Nucleus accumbens (tissue), 56 donors: ENCODE measurements at regions not wholly inside any gene's neighbourhood (a gene's known extent, or its start where the extent isn't known, plus 50 kb on each side); places are given as distances from the start of the nearest gene placed in this dataset.

ENCODE experiments used
- DNase-seq, 56 donors: peaks; one replicate each; lab custom pipeline; 2025; lab: John Stamatoyannopoulos, UW

DNA sequence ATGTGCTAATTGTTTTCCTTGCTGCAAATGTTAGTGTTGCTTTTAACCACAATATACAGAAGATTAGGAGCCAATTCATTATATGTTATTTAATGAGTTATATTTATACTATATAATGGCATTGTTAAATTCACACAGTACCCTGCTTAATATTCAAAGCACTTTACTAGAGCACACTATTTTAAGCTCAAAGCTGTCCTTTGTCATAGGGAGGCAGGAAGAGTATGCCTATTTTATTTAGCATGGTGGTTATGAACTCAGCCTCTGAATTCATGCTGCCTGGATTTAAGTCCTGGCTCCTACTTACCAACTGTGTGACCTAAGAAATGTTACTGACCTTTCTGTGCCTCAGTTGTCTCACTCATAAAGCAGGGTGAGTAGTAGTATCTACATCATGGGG, 80.5 kb downstream of the FASTKD2 start:
- DNase-seq, result no peak

DNA sequence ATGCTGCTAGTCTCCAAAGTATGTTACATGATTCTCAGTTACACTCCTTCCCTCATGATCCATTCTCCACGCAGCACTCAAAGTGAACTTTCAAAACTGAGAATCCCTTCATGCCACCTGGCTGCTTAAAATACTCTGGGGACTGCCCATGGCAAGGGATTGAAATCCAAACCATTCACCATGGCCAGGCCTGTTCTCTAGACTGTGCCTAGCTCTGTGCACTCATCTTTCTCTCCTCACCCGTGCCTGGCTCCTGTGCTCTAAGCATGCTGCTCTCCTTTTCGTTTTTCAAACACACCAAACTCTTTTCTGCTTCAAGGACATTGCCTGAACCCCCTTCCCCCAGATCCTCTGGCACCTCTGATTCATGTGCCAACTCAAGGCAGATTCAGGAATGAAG, 80.9 kb downstream of the FASTKD2 start:
- DNase-seq, result no peak

DNA sequence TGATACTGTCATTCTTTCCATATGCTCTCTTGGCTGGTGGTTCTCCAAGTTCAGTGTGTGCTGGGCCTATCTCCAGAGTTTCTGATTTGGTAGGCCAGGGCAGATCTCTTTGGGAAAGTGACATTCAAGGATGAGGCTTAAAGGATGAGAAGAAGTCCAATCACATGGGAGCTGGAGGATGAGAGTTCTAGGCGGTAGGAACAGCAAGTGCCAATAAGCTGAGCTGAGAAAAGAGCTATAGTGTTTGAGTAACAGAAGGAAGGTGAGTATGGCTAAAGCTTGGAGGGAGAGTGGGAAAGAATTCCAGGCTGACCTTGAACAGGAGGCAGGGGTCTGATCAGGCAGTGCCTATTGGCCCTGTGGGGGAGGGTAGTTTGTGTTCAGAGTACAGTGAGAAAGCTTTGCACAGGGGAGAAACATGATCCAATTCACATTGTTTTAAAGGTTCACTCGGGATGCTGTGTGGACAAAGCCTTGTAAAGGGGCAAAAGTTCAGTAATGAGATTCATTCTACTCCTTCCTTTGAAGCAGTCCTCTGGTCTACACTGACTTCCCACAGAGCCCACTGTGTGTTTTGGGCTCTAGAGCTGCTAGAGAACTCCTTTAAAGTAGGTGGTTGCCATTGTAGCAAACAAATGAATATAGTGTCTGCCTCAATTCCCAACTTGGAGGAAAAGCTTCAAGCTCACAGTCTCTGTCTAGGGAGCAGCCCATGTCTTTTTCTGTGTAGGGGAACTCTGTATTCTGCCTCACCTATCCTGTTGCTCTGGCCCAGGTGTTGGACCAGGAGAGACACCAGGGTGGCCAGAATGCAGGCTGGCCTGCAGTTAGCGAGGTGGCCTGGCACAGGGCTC, 81.8 kb downstream of the FASTKD2 start:
- DNase-seq, result no peak

DNA sequence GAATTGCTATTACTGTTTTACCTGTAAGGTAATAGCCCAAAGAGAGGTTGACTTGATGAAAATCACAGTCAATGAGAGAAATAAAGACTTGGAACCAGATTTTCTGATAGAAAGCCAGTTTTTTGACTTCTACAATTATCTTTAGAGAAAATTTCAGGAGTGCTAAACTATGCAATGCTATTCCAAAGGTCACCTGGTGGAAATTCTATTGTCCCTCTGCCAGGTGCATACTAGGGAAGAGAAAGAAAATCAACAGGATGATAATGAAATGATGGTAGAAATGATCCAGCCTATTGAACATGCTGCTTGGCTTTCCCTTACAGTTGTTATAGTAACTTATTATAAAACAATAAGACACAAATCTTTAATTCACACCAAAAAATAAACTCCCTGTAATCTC, 85.0 kb downstream of the FASTKD2 start:
- DNase-seq, result no peak

DNA sequence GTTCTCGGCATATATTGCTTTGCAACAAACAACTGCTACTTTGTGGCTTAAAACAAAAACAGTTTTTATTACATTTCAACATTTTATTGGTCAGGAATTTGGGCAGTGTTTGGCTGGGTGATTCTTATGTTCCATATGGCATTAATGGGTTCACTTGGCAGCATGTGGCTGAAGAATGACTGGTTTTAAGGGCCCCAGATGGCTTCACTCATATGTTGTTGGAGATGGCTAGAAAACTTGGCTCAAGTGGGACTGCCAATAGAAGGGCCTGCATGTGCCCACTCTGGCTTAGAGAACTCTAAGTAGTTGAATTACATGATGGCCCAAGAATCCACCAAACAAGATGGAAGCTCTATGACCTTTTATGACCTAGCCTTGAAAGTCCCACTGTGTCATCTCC, 86.1 kb downstream of the FASTKD2 start:
- DNase-seq, result no peak

DNA sequence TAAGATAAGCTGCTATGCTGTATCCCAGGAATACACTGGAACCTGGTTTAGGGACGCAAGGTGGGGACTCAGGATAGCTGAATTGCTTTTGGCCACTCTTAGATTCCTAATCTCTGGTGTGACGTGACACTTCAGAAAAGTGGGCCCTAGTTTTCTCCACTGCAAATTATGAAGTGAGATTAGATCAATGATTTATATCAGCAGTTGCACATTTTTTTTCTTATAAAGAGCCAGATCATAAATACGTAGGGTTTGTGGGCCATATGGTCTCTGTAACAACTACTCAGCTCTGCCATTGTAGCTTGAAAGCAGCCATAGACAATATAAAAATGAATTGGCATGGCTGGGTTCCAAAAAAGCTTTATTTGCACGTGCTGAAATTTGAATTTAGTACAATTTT, 85.4 kb upstream of the CPO start:
- DNase-seq, result no peak

DNA sequence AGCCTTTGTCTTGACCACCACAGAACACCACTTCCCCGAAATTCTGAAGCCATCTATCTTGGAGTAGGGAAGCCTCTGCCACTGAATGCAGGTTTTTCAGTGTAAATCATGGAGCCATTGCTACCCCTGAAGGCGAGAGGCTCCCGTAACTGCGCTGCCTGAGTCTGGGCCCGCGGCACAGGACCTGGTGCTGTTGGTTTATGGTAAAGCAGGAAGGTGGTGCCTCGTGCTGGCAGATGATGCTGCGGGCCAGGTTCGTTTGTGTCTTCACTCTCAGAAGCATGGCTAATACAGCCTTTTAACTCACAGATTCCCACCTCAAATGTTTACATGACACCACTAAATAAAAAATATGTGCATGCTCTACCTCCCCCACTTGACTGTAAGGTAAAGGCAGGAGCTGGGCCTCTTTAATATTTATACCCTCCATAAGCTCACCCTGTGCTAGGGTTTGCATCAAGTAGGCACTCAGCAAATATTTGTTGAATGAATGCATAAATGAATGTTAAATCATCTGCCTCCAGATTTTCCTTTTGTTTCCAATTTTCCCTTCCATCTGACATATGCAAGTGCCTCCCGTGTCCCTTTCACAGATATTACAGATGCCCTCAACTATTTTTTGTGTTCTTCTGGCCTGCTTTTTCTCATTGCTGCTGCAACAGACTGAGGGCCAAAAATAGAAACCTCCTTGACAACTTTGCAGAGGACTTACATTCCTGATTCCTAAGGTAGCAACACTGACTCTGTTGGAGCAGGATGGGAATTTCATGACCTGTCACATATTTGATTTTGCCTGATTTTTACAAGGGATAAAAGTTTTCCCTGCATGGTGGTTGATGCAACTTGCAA, 83.5 kb upstream of the CPO start:
- no peak for DNase-seq

DNA sequence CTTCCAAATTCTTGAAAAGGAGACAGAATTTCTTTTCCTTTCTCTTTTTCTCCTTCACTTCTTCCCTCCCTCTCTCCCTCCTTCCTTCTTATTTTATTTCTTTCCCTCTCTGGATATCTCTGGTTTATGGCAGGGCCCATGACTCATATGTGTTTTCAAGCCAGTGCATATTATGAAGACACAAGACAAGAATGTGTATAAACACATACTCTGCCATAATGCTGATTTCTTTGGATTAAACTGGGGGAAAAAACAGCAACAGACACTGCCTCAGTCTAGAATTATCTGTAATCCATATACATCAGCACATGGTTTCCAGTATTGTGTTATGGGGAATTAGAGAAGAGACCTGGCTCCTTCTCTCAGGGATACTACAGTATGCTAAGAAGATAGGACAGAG, 82.8 kb upstream of the CPO start:
- no peak for DNase-seq

DNA sequence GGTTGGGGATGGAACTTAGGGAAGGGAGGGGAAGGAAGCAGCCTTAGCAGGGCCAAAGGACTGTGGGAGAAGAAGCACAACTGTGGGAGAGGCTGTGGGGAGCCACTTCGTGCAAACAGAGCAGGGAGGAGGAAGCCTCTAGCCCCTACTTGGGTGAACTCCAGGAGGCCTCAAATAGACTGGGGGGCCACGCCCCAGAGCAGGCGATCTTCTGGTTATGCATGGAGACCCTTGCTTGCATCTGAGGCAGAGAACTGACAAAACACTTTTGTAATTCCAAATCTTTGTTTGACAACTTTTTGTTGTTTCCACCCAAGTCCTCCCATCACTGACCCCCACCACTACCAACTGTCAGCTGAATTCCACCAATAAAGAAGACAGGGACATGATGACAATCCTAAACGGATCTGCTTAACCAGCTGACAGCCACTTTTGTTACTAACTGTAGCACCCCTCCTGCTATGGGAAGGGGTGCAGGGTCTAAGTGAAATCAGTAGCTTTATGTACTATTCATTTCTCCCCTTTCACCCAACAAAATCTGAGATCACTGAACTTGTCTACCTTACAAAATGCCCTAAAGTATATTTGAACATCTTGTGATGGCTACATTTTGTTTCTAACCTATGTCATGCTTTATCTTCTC, 80.5 kb upstream of the CPO start:
- DNase-seq, result no peak

DNA sequence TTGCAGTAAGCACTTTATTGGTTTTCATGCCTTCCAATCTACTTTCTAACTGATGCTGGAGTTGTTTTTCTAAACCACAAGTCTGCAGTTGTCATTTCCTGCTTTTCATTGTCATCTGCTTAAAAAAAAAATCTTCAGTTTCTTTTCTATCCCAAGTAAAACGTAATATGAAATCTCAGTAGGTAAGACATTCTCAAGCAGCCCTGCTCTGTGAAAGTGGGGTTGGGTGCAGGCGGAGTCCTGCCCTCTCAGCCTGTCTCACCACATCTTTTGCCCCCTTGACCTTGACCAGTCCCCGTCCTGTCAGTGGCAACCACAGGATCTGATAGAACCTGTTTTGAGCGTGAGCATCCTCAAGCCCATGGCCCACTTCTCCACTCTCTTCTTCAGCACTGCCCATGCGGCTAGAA, 80.0 kb upstream of the CPO start:
- no peak for DNase-seq

DNA sequence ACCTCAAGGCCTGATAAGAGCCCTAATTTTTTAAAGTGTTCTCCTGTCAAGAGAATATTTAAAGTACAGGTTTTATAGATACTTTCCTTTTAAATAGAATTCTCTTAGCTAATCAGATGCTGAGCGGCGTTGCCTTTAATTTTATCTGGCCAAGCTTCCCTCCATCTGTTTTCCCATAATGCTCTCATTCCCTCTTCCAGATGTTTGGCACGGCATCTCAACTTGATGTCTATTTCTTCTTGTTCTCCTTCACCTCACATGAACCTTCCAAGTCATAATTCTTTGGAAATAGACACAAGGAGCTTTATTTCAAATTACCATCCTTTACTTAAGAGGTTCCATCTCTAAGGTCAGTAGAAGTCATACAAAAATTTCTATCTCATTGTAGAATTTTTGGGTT, 76.1 kb upstream of the CPO start:
- no peak for DNase-seq

DNA sequence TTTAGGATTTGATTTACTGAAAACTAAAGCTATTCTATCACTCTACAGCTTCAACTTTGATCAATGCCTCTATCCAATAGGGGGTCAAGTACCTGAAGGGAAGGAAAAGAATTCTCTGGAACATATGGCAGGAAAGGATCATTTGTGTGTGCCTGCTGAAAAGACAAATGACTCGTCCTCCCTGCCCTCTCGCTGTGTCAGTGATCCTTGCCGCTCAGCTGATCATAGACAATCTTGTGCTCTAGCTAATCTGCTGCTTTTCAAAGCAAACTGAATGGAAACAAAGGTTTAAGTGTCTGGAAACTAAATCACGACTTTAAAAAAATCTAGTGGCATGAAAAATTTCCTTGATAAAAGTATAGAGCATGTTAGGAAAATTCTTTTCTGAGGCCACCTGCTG, 75.6 kb upstream of the CPO start:
- DNase-seq, result no peak

DNA sequence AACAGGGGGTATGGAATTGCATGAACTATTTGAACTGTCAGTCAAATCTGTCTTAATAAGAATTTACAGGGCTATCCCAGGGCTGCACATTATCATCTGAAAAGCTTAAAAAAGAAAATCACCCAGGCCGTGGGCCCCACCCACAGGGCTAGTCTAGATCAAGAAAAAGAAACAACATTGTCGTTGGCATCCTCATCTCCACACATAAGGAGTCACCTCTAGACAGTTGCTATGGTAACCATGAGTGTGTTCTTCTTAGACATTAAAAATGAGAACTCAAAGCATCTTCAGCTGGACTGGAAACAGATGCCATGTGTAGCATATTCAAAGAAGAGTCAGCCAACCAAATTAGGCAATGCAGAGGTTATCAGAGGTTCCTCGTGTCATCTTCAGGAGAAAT, 72.3 kb upstream of the CPO start:
- DNase-seq, result peak in 1 of 56 donors; percentile 5

DNA sequence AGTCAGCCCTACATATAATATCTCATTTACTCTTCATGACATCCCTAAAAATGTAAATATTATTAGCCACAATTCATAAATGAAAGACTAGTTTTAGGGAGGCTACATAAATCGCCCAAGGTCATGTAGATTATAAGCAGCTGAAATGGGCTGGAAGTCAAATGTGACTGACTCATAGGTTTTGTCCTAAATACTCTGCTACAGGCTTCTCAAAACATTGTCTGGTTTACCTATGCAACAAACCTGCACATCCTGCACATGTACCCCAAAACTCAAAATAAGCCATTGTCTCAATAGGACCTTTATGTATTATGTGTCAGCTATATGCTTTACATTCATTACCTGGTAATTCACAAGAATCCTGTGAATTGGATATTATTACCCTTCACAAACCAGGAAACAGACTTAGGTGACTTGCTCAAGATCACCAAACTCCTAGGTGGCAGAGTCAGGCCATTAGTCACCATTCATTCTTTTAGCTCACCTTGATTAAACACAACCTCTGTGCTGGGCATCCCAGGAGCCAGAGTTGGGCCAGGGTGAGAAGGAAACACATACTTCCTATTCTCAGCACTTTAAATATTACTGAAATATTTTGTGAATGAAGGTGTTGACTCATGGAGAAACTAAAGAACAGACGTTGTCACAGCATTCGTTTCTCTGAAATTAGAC, 69.4 kb upstream of the CPO start:
- no peak for DNase-seq

DNA sequence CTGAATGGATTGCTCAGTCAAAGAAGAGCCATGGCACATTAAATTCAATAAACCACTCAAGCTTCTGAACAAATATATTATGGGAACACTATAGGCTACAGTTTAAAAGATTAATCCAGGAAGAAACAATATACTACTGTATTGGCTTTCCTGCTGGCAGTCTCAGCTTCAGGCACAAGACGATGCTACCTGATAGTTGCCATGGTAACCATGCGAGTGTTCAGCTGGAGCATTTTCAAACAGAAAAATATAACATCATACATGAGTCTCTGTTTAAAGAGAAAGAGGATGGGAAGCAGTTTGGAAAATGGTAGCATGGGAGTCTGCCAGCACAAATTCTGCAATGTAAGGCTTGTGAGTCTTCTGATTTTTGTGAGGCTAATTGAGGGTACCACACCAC, 65.9 kb upstream of the CPO start:
- peak in 10 of 56 donors; percentile 2 to 44 (median 11) for DNase-seq

DNA sequence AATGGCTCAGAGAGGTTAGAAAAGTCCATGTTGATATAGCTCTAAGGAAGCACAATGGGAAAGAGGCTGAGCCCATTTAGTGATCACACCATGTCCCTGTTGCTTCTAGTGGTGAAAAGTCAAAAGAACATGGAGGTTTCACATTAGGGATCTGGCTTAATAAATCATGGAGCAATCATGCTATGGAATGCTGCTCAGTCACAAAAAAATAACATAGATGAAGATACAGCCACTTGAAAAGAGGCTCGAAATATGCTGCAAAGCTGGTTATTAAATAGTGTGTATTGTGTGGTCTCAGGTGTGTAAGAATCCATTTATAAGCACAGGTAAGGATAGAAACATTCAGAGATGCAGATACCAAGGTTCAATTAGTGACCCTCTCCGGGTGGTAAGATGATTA, 63.6 kb upstream of the CPO start:
- DNase-seq, result no peak

DNA sequence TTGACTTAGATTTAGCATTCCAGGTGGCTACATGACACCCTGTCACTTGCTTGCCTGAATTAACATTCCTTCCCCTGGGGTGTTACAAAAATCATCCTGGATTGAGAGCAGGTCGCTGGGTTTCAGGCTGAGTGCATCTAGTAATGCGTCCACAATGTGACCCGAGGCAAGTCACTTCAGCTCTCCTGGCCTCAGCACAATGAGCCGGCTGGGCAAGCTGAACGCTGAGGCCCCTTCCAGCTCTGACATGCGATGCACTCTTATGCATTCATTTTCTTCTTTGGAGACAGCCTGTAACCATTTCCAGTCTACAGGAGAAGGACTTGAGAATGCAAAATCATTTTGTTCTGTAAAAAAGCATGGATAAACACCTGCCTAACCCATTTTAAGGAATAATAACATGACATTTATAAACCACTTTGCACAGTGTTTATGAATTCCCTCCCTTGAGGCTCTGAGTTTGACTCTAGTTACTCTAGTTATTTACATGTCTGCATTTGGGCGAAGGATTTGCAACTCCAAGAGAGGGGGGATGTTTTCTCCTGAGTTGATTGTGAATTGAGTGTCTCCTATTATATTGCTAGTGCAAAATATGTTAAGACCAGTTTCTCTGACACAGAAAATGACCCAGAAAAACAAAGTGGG, 63.0 kb upstream of the CPO start:
- DNase-seq, result peak in 8 of 56 donors; percentile 1 to 30 (median 3)

DNA sequence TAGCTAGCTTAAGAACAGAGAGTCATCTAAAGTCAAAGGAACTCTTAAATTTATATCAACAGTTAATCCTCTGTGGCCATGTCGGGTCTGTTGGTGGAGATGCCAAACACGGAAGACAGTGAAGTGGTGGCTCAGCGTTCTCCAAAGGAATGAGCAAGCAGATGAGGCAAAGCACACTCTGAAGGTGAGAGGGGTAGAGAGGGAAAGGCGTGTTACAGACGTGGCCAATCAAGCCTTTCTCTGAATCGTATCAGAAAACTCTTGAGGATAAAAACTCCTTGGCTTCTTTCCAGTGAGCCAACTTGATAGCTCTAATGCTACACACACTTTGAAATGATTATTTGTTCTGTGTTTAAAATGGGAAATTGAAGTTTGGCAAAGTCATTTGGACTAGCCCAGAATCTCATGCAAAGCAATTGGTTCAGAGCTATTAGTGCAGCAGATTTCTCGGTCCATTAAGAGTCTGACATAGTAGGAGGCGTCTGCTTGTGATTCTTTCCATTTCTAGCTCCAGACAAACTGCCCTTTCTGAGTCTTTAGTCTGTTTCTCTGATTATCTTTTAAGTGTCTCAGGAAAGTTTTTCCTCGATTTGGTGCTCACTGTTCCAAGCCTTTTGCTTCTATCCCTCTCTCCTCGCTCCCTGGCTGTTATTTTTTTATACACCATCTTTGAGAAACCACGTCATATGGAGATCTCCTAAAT, 57.5 kb upstream of the CPO start:
- no peak for DNase-seq

DNA sequence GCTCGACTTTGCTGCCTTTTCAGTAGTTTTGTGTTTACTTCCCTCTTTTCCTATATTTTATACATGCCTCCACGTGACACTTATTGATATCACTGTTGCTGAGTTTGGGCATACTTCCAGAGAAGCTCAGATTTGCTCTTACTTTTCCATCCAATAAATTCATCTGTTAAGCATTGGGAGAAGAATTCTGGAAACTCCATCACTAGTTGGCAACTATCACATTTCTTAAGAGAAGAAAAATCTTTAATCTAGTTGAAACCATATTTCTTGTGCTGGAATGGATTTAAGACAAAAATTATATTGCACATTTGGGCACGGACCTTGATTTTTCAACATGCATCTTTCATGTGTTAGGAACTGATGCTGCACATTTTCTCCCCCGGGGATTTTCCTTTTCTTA, 52.6 kb upstream of the CPO start:
- DNase-seq, result no peak

DNA sequence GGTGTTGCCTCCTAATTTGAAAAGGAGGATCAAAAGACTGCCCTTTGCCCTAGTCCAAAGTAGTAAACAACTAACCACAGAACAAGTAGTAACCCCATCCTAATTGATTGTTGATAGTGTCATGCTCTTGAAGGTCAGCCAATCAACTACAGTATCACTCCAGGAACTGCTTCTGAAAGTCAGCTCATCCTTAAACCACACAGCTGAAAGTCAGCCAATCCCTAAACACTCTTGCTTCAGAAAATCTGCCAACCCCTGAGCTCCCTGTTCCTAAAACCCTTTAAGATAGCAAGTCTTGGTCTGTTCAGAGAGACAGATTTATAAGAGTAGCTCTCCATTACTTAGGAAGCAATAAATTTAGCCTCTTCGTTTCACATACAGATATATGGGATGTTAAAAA, 51.6 kb upstream of the CPO start:
- no peak for DNase-seq
